Skin of body (tissue), 1 donor: ENCODE measurements at regions not wholly inside any gene's neighbourhood (a gene's known extent, or its start where the extent isn't known, plus 50 kb on each side); places are given as distances from the start of the nearest gene placed in this dataset.

Experiments used
- DNase-seq: peaks from one replicate; lab custom pipeline; 2025; lab: John Stamatoyannopoulos, UW

DNA sequence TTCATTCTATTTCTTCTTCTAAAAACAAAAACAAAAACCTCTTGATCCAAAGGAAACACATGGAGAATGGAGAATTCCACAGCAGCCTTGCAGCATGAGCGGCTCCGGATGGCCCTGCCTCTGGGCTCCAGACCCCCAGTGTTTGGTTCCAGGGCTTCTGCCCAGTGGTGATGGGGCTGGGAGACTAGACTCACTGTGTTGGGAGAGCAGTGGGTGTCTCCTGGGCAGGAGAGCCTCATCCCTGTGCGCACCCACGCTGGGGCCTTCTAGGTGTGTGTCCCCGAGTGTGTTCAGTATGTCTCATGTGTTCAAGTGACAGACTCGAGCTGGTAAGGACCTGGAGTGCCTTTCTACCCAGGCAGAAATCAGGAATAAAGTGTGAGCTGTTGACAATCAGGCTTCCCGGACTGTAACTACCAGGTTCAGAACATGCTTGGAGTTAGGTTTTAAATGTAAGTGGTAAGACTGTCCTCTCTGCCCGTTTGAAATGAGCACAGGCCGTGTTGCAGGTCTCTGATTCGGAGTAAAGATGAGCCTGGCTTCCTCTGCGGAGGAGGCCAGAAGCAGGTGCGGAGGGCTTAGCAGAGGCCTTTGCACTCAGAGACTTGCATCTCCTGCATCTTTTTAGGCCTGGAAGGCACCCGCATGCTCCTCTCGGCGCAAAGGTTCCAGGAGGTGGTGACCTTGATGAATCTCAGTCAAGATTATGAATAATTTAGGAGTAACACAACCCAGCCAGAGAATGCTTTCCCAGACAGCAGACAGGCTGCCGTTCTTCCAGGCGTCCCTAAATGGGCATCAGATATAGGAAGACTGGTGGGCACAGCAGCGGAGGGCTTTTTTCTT, 253.6 kb downstream of the CDH26 start:
- no peak for DNase-seq

DNA sequence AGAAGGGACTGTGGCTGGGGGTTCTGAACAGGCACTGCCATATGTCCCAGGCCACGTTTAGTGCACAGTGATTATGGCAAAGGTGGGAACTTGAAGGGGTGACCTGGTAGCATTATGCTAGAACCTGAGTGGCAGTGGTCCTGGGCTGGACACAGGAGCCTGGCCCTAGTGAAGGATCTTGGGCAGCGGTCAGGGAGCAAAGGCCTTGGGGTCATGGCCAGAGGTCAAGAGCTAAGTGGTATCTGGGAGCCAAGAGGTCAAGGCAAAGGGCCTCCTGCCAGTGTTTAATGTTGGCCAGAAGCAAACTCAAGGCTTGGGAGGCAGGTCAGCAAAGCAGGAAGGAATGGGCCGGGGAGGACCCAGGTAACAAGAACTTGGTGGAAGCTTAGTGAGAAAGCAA, 254.5 kb downstream of the CDH26 start:
- DNase-seq, result no peak

DNA sequence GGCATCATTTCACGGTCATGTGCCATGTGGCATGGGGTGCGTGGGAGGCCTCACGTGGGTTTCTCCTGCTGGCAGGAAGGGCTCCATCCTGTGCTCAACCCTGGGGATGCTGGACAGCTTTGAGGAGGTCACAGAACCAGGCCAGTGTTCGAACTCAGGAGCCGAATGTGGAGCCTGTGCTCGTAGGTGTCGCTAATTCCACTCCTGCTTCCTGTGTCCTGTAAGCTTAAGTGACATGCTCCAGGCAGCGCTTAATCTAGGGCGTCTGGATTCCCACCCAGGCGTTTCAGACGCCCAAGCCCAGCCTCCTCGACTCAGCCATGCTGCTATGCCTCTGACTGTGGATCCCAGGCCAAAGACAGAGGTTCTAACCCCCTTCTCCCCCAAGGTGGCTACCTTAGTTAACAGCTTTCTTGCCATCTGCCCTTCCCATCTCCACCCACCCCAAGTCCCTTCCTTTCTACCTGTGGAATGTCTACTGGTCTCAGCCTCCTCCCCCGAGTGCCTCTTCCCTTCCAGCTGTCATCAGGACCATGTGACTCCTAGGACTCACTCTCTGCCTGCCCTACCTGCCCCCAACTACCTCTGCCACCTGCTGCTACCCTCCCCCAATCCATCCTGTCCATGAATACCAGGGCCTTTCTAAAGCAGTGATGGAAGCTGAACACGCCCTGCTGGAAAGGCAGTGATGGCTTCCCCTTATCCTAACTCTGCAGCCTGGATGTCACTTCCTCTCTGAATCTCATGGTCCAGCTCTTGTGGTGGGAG, 255.1 kb downstream of the CDH26 start:
- no peak for DNase-seq

DNA sequence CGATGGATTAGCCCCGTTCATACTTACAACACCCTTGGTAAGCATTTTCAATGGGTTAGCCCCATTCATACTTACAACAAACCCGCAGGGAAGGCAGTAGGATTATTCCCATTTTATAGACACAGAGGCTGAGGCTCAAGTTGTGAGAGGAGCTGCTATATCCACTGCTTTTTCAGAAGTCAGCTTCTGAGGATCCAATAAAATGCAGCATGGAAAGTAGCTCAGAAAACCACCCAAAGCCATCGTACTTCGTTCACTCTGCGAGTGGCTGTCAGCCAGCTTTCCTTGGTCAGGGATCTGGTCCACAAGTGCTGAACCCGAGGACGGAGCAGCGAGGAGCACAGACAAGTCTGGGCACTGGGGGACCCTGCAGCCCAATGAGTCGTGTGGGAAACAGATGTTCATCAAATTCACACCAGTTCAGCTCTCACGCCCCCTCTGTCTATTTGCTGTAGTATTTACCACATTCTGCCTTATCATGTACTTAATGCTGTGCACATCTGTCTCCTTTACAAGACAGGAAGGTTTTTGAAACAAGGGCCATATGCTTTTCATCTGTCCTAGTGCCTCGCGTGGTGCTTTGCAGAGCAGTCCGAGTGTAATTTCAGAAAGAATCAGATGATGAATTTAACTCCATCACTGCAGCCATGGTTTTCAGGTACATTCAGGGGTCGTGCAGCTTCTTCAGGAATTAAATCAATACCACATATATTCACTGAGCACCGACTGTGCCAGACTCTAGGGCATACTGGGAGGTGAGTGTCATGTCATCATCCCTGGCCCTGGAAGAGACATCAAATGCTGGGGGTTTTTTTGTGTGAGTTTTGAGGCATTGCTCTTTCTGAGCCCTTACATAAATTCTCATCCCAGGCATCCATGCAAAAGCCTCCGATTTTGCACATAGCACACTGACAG, 256.9 kb downstream of the CDH26 start:
- peak; percentile 17 for DNase-seq

DNA sequence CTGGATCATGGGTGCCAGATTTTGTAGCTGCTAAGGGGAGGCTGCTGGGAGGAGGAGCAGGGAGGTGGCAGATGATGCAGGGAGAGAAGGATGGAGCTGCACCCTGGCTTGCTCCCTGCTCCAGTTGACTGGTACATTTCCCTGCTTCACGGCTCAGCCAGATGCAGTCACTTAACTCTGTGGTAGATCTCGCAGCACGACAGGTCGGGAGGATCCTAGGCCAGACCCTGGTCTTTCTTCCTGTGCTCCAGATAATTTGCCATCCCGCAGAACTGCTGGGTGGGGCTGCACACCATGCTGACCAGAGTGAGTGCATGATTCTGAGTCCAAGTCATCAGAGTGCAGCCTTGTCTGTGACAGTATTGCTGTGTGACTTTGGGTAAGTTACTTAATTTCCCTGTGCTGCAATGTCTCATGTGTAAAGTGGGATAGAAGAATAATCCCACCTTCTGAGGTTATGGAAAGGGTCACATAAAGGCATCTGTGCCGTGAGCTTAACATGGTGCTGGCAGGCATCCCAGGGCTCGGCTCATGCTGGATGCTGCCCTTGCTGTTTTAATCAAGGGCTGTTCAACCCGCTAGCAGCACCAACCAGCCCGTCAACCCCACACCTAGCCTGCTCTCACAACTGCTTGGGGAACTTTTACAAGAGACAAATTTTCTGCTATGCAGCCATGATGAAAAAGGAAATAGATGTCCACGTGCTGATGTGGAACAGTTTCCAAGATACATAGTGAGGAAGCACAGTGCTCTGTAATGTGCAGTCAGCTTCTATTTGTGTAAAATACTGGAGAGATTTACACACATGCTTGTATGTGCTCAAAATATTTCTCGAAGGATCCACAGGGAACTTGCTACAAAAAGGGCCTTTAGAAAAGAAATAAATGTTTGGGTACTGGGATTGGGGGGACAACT, 257.9 kb downstream of the CDH26 start:
- no peak for DNase-seq

DNA sequence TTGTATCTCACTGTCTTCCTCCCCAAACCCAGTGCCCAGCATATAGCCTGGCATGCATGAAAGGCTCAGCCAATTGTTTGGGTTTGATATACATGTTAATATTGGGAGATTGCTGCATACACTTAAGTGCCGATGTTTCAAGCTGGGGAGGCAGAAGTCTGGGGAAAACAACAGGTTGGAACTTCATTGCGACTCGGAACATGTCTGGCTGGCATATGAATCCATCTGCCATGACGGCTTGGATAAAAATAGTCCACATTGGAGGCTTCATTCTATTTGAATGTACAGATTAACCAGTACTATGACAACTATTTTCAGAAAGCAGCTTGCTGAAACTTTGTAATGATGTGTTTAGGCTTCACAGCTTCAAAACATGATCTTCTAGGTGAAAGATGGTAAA, 261.0 kb downstream of the CDH26 start:
- no peak for DNase-seq

DNA sequence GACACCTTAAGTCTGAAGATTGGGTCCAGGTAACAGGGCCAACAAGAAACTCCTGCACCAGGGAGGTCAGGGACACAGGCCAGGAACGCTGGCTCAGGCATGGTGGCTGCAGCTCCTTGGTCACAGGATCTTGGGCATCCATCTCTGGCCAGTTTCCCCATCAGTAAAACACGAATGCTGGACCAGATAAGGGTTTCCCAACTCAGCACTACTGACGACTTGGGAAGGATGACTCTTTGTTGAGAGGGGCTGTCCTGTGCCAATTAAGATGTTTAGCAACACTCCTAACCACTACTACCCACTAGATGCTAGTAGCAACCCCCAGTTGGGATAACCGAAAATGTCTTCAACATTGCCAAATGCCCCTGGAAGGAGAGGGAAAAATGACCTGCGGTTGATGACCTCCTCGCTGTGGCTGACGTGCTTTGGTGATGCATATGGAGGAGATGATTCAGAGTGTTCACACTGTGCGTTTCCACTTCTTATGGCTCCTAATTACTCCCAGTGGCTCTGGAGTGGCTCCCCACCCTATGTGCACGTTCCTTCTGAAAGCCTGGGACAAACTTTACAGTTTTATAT, 261.9 kb downstream of the CDH26 start:
- no peak for DNase-seq

DNA sequence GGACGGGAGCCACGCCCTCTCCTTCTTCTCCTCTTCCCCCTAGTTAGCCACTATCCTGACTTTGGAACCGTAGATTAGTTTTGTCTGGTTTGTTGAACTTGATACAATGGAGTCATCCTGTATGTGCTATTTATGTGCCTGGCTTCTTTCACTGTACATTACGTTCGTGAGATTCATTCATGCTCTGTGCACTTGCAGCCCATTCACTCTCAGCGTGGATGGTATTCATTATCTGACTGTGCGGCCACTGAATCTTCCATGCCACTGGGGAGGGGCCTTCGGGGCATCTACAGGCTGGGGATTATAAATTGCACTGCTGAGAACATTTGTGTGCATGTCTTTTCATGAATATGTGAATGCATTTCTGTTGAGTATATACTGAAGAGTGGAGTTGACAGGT, 262.5 kb downstream of the CDH26 start:
- DNase-seq, result no peak

DNA sequence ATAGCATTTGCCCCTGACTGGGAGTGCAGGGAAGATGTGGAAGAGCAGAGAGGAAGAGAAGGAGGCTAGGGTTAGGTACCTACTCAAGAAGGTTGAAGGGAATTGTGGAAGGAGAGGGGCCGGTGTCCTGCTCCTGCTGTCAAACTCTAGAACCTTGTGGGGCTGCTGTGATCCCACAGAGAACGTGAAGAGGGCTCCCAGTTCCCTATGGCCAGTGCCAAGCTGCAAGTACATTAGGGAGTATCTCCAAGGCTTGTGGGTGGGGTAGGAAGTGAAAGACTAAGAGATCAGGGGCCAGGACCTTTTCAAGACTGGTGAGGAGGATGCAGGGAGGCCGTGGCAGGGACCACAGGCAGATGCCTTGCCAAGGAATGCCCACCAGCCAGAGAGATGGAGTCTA, 263.4 kb downstream of the CDH26 start:
- no peak for DNase-seq

DNA sequence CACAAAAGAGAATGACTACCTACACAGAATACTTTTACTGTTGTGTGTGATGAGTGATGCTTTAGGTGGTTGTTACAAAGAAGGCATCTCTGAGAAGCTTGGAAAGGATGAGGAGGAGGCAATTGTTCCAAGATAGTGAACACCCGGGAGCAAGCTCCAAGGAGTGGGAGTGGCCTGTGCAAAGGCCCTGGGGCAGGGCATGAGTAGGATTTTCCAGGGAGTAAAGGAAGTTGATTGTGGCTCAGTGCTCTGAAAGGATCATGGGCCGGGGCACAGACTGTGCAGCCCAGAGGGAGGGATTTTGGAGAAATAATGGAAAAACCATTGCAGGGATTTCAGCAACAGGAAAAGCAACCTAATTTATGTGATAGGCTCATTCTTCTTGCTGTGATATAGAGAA, 264.3 kb downstream of the CDH26 start:
- no peak for DNase-seq

DNA sequence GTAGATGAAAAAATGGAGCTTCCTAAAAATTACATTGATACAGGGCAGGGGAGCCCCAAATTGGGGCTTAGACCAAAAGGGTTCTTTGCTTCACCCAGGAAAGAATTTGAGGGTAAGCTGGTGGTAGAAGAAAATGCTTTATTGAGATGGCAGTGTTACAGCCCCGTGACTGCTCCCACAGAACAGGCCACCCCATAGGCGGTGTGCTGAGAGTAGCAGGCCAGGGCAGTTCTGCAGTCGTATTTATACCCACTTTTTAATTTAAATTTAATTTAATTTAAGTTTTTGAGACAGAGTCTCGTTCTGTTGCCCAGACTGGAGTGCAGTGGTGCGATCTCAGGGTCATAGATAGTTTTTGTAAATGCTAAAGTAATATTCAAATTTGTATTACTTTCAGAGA, 265.0 kb downstream of the CDH26 start:
- DNase-seq, result no peak

DNA sequence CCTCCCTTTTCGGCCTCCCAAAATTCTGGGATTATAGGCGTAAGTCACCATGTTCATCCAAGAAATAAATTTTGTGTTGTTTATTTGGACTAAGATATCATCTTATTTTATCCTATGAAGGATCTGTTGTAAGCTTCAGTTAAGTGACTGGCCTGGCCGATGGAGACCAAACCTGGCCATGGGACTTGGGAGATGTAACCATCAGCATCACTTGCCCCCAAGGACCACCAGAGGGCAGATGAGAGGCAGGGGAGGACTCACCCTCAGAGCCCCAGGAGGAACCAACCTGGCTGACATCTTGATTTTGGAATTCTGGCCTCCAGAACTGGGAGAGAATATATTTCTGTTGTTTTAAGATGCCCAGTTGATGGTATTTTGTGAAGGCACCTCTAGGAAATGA, 266.7 kb downstream of the CDH26 start:
- DNase-seq, result no peak

DNA sequence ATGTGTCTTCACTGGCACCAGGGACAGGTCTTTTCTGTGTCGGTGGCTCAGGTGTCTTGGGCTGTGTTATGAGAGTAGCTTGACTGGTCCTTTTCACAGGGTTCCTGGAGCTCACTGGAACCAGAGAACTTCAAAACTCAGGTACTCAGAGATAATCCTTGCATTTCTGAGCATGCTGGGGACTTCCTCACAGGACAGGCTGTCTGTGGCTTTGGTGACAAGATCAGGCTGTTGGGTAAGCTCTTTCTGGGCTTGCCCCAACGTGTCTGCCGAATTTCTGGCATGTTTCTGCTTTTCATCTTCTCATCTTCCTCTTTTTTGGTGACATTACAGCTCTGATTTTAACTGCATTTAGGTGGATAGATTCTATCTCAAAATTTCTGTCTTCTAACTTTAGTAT, 270.0 kb downstream of the CDH26 start:
- no peak for DNase-seq

DNA sequence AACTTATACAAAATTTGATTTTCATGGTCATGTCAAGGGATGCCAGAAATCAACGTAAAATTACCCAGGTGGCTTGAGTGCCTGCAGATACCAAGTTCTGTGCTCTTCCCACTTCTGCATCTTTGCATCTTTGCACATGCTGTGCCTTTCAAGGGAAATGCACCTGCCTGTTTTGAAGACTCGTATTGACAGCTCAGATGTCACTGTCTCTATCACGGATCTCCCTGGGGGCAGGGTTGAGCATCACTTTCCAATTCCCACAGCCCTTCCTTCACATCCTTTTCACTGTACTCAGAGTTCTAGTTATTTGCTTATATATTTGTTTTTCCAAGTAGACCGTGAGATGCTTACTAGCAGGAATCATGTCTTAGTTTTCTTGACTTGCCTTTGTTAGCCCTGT, 274.2 kb downstream of the CDH26 start:
- no peak for DNase-seq

DNA sequence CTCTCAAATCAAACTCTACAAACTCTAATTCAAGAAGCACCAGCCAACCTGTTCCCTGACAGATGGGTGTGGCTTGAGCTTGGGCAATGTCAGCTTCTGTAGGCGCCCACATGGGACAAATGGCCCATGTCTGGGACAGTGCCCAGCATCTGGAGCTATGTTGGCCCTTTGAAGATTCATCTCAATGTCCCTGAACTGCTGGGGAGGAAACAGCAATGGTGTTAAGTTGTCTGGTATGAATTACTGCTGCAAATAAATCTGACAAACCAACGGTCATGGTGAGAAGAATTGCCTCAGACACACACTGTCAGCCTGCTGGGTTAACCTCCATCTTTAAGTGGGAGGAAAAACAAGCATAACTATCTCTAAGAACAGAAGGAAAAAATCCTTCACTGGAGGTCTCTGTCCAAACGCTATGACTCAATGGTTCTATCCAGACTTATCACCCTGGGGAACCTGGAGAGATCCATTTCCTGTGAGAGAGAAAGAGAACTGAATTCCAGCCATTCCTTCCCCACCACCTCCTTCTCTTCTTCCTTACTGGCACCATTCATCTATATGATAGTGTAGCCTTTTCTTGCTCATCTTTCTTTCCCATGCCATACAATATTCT, 274.9 kb downstream of the CDH26 start:
- no peak for DNase-seq

DNA sequence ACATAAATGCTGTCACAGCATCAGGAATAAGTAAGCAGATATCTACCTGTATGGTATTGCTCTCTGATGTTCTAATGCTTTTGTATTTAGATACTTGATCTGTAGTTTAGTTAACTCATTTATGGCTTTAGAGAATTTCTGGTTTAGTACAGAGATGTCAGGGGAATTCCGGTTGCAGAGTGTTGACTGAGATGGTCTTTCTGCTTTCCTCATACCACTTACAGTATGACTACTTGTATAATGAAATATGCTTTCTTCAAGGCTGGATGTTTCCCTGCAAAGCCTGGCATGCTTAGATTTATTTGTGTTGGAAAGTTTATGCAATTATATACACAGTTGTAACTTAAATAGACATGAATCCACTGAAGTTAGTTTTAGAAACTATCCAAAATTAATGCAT, 278.4 kb downstream of the CDH26 start:
- no peak for DNase-seq

DNA sequence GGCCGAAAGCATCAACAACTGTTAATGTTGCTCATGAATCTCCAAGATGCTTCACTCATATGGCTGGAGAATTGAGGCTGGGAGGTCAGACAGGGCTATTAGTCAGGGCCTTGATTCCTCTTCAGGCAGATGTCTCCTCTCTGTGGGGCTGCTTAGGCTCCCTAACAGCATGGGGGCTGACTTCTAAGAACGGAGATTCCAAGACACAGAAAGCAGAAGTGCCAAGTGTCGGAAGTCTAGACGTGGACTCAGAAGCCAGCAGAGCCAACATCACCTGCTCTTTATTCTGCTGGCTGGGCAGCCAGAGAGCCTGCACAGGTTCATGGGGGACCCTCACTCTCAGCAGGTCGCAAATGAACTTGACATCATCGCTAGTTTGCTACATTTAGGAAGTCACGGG, 279.8 kb downstream of the CDH26 start:
- DNase-seq, result no peak

DNA sequence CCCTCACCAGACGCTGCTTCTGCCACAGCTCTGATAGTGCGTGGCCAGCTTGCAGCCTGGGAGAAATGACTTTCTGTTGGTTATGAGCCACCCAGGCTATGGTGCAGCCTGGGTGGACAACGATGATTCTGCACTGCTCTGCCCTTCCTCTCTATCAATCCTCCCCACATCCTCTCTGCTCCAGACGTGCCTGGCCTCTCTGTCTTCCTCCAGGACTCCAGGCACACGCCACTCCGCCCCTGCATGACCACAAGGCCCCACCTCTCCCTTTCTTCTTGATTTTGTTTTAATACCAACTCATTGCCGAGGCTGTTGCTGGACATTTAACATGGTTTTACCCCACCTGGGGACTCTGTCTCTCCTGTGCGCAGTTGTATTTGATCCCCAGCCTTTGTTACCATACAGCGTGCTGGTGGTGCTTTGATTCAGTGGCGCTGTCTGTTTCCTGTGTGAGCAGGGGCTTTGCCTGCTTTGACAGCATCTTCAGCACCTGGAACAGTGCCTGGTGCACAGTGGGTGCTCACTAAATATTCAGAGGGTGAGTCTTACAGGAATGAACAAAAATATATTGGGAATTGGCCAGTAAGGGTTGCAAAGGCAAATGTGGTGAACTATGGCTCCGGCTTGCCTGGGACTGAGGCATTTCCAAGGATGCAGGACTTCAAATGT, 280.9 kb downstream of the CDH26 start:
- DNase-seq, result no peak

DNA sequence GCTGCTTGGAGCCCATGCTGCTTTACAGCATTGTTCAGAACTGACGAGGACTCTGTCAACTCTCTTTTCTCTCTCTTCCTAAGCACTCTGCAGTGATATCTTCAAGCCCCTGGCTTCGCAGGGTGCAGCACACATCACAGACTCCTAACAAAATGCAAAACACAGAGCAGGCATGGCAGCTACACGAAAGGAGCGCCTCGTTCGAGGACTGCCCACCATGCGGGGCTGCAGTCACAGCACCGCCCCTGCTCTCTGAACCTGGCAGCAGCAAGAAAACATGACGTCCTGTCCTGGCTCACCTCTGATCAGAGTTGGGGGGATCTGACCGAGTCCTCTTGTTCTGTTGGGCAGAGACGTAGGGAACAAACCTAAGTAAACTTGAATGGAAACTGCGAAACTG, 281.7 kb downstream of the CDH26 start:
- no peak for DNase-seq
